ENCODE measurements at regions not wholly inside any gene's neighbourhood (a gene's known extent, or its start where the extent isn't known, plus 50 kb on each side); places are given as distances from the start of the nearest gene placed in this dataset.
"Not testable (repeated sequence)": the region's sequence is repeated elsewhere in the genome, so short reads cannot be mapped to it uniquely, and the experiment has no call there.

GRCh38 chr9:13033959-13034693, 245.4 kb downstream of the MPDZ start:
- DNase-seq, result peak; percentile 37 to 63
- TF ChIP-seq GATA1 (IDR thresholded peaks at IDR 0.05; ENCODE audit: low read depth, low read length) (no peak), POLR2A (IDR thresholded peaks at IDR 0.05; ENCODE audit: low read length) (no peak)

GRCh38 chr9:13034694-13035002, 244.8 kb downstream of the MPDZ start:
- no peak for DNase-seq
- TF ChIP-seq POLR2A (IDR thresholded peaks at IDR 0.05; ENCODE audit: low read length), result no peak
- no peak for TF ChIP-seq GATA1 (IDR thresholded peaks at IDR 0.05; ENCODE audit: low read depth, low read length)

- DNase-seq, result no peak
- TF ChIP-seq GATA1 (IDR thresholded peaks at IDR 0.05; ENCODE audit: low read depth, low read length) (no peak), POLR2A (IDR thresholded peaks at IDR 0.05; ENCODE audit: low read length) (no peak)
Measured at GRCh38 chr9:13035822-13036221, 243.7 kb downstream of the MPDZ start.

- not testable (repeated sequence) for DNase-seq
Measured at GRCh38 chr9:13037808-13038207, 241.7 kb downstream of the MPDZ start.

GRCh38 chr9:13047827-13048587, 231.5 kb downstream of the MPDZ start:
- no peak for TF ChIP-seq GATA1 (IDR thresholded peaks at IDR 0.05; ENCODE audit: low read depth, low read length)
- TF ChIP-seq POLR2A (IDR thresholded peaks at IDR 0.05; ENCODE audit: low read length), result no peak
- DNase-seq, result no peak

- TF ChIP-seq GATA1 (IDR thresholded peaks at IDR 0.05; ENCODE audit: low read depth, low read length) (no peak), POLR2A (IDR thresholded peaks at IDR 0.05; ENCODE audit: low read length) (no peak)
- no peak for DNase-seq
Measured at GRCh38 chr9:13049223-13049622, 230.3 kb downstream of the MPDZ start.

GRCh38 chr9:13053504-13053903, 226.0 kb downstream of the MPDZ start:
- TF ChIP-seq GATA1 (IDR thresholded peaks at IDR 0.05; ENCODE audit: low read depth, low read length), result no peak
- TF ChIP-seq POLR2A (IDR thresholded peaks at IDR 0.05; ENCODE audit: low read length), result no peak
- DNase-seq, result no peak

GRCh38 chr9:13054389-13054788, 225.1 kb downstream of the MPDZ start:
- no peak for TF ChIP-seq POLR2A (IDR thresholded peaks at IDR 0.05; ENCODE audit: low read length)
- TF ChIP-seq GATA1 (IDR thresholded peaks at IDR 0.05; ENCODE audit: low read depth, low read length), result no peak
- no peak for DNase-seq
